Stimulated activated CD4-positive, alpha-beta T cell treated with anti-CD3 and anti-CD28 coated beads, Interleukin-4, amount 100 ng/mL, for 48 hours (primary cell): ENCODE measurements at regions not wholly inside any gene's neighbourhood (a gene's known extent, or its start where the extent isn't known, plus 50 kb on each side); places are given as distances from the start of the nearest gene placed in this dataset.

ENCODE experiments used
- DNase-seq, 2 donors: peaks; one replicate each; pipeline ENCODE4 v3.0.0-alpha.2; 2020; ENCODE audit warnings: low read depth in 2 of 2

DNA sequence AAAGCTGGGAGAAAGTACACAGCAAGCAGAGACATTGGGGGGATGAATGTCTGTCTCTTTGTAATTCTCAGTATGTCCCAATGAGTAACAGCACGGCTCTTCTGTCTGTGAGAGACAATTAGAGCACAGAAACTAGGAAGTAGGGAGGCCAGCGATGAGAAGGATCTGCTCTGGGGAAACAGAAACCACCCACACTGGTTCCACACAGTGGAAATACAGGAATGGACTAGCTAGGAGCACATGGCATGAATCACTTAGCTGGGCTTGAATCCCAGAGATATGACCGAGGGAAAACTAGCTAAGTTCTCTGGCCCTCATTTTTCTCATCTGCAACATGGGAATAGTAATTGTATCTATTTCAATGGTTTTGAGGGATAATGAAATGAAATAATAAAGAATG, 895.9 kb downstream of the TLE4 start:
- no peak for DNase-seq

DNA sequence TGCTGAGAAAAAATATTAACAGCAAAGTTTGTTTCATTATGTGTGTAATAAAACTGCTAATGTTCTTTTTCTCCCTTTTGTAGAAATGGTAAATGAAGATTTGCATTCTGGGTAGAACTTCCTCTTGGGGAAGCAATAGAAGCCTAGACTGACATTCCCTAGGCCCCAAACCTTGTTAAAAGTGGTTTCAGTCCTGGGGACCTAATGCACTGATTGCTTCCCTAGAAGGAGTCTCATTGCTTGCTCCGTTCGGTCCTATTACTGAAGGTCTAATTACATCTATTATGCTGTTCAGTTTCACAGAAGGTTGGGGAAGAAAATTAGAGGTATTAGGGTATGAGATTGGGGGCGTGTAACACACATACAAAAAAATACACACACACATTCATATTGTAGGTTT, 893.8 kb downstream of the TLE4 start:
- no peak for DNase-seq

DNA sequence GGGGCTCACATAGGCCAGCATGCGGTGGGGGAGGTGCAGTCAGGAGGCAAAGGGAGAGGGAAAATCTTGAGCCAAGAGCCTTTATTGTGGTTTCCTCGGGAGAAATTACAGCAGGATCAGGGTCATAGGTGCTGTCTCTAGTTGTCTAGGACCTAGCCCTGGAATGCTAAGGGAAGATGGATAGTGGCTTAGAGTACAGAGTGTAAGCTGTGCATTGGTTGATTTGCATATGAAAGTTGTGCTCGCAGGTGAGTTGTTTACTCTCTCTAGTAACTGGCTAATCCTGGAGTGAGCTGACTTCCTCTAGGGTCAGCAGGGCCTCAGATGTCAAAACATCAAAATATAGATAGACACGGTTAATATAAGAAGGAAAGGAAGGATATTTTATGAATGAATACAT, 877.7 kb downstream of the TLE4 start:
- DNase-seq, result no peak

DNA sequence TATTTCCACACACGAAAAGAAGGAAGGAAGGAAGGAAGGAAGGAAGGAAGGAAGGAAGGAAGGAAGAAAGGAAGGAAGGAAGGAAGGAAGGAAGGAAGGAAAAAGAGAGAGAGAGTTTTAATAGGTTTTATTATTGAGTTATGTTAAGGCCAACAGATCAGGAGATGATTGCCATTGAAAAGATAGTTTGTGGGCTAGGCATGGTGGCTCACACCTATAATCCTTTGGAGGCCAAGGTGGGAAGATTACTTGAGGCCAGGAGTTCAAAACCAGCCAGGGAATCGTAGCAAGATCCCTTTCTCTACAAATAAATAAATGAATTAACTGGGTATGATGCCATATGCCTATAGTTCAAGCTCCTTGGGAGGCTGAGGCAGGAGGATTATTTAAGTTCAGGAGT, 877.2 kb downstream of the TLE4 start:
- no peak for DNase-seq

DNA sequence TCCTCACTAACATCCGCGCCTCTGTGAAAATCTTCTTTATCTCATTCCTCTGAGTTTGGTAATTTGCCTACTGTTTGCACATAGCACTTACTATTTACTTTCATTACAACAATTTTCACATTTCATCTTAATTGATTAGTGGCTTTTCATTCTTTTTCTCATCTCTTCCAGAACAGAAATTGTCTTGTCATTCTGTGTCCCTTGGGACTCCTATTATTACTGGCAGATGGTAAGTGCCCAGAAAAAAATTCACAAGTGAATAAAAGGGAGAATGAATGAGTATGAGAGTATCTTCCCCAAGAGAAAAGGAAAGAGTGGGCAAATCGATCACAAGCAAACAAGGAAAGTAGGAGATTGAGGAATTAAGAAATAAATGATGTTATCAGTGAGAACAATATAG, 876.1 kb downstream of the TLE4 start:
- DNase-seq, result no peak

DNA sequence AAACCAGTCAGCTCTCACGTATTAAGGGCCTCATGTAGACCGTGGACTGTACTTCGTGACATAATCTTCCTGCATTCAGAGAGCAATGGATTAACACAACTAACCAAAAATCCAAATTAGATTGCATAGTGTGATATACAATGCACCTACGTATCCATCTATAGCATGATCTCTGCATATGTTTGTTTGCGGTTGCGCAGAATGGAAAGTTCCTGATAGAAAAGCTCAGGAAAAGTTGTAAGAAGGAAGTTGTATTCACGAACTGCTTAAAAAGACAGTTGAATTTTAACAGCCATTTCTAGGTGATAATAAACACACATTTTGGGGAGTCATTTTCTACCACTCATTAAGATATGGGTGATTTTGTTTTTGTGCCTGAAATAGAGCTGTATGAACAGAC, 869.0 kb downstream of the TLE4 start:
- DNase-seq, result no peak

DNA sequence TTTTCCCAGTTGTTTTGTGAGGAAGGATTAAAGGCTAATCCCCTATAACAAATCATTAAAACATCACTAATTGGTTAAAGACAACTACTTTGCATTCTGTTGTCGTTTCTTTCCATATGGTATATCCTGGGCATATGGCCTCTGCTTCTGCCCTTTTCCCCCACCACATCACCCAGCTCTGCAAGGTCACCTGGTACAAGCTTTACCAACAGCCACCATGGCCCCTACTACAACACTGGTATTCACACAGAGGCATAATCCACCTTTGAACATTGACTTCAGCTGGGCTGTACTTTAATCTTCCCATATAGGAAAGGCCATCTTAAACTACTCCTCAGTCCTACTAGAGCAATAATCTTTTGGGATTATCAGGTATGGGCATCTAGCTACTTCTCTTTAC, 866.1 kb downstream of the TLE4 start:
- DNase-seq, result no peak

DNA sequence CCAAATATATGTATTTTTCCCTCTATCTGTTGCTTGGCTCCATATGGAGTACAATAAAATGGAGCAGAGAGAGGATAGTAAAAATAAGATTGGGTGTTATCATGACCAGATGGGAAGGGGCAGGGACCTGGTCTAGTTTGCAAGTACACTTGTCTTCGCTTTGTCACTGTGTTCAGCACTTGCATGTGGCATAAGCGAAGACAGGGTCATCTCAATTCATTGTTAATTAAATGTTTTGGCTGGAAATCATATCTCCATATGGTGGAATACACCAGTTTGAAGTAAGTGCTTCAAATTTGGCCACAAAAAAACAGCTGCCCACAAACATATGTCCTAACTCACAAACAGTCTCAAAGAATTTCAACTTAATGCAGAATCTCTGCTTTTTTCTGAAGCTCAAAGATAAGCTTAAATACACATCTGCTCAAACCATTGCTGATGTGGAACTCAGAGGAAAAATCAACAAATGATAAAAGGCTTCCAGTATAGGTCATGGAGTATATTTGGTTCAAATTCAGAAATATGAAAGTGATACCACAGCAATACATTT, 865.4 kb downstream of the TLE4 start:
- no peak for DNase-seq

DNA sequence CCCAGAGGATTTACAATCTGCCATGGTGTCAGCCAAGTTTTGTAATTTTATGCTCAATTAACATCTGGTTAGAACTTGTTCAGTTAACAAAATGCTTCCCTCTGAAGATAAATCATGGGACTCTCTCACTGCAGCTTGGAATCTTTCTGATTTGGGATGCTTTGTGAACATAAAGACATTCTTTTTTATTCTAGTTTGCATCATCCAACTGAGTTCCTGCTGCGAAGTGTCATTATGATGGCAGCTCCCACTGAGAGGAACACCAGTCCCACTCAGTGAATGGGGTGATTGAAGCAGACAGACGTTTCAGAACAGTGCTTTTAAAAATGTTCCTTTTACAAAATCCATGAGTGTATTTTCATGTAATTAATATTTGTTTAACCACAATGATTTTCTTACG, 863.8 kb downstream of the TLE4 start:
- no peak for DNase-seq

DNA sequence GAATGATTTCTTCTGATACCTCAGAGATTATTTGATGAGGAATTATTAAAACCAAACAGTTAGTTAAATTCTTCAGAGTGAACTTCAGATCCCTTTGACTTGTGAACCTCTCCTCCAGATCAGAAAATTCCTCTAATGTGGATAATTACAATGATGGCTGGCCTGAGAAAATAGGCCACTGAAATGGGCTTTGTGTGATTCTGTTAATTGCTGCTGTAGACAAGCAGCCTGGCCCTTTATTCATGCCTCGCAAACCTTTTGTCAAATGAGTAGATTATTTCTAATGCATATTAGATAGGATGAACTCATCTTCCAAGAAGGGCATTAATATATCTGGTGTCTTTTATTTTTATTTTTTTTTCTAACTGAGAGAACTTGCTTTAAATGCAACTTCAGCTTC, 855.2 kb downstream of the TLE4 start:
- DNase-seq, result no peak

DNA sequence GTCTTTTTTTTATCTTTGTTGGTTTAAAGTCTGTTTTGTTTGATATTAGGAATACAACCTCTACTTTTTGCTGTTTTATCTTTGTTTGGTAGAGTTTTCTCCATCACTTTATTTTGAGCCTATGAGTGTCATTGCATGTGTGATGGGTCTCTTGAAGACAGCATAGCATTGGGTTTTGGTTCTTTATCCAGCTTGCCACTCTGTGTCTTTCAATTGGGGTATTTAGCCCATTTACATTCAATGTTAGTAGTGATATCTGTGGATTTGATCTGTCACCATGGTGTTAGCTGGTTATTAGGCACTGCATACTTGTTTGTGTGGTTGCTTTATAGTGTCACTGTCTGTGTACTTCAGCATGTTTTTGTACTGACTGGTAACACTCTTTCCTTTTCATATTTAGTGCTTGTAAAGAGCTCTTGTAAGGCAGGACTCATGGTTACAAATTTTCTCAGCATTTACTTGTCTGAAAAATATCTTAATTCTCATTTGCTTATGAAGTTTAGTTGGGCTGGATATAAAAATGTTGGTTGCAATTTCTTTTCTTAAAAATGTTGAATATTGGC, 845.5 kb downstream of the TLE4 start:
- no peak for DNase-seq

DNA sequence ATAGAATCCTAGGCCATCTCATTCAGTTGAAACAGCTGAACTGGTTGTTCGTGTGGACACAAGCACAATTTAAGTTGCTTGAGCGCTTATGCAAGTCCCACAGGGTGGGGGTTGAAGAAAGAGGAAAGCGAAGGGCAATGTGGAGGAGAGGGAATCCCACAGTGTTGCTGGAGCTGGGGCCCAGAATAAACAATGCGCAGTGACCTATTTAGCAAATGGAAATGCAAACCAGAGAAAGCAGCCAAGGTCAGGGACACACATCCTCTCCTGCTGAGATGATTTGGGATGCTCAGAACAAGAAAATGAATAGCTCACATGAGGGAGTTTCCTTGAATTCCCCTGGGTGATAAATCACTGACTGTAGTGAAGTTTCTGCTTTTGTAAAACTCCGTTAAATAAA, 838.3 kb downstream of the TLE4 start:
- DNase-seq, result no peak

DNA sequence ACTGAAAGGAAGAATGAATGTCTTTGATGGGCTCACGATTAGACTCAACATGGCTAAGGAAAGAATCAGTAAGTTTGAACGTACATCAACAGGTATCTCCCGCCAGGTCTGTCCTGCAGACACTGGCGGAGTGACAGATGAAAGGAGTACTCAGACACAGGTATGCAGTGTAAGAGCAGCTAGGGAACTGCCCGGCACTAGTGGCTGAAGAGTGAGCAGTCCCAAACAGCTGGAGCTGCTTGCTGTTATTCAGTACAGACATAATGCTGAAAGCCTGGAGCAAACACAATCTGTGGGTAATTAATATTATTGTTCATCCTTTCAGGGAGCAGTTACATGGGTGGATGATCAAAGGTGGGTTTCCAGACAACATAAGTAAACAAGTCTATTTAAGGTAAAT, 835.5 kb downstream of the TLE4 start:
- no peak for DNase-seq

DNA sequence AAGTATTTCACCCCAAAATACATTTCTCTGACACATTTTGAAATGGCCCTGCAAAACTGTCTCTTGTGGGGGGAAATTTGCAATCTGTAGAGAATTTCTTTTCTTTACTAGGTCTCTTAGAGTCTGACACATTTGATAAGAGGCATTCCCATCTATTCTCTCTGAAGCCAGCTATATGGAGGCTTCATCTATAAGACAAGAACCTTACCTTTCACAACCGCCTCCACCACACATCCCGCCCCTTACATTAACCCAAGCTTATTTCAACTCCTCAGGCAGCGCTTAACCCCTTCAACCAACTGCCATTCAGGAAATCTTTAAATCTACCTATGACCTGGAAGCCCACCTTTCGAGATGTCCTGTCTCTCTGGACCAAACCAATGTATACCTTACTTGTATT, 829.5 kb downstream of the TLE4 start:
- DNase-seq, result no peak

DNA sequence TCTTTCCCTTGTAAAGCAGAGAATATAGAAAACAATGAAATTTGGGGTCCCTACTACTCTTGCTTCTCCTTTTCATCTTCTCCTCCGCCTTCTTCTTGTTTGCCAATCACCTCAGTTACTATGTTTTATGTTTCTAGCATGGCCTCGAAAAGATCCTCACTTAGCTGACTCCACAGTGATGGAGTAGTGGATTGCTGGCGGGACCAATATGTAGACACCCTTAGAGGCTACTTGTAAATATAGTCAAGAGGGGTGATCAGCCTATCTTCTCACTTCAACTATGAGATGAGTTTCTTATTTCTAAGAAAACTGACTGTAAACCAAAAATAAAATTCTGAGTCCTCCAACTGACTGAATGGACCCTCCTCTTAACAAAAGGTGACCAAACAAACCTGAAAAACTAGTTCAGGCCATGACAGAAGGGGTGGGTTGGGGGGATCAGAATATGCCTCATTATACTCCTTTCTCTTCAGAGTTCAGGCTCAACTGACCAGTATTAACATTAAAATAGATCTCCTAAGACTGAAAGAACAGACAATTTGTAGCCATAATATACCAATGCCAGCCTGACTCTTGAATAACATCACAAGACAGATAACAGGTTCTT, 829.0 kb downstream of the TLE4 start:
- no peak for DNase-seq

DNA sequence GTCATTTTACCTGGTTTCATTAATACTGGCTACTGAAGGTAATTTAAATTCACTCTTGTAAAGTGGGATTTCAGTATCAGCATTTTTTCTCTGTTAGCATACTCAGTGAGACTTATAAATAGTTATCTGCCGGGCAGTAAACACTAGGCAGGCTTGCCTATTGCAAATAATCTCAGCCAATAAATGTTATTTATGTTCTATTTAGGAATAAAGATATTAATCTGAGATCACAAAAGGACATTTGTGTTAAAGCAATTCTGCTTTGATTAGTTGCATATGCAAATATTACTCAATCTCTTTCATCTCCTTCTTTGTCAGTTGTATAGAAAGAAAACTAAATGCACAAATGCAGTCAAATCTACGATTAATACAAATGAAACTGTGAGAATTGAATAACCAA, 827.8 kb downstream of the TLE4 start:
- DNase-seq, result no peak

DNA sequence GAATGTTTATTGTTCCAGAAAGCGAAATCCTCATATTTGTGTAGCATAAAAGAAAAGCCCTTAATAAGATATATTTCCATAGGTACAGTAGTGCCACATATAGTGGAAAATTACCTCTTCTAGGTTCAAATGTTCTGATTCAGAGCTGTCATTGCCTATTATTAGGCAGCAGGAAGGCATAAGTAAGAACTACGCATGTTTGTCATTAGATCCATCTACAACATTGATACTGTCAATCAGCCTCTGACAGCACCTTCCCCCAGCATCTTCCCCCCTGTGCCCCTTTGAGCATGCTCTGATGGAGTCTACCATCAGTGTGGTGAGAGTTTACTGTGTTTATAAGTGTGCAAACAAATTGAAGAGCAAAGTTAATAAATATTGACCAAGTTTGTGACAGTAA, 816.1 kb downstream of the TLE4 start:
- no peak for DNase-seq

DNA sequence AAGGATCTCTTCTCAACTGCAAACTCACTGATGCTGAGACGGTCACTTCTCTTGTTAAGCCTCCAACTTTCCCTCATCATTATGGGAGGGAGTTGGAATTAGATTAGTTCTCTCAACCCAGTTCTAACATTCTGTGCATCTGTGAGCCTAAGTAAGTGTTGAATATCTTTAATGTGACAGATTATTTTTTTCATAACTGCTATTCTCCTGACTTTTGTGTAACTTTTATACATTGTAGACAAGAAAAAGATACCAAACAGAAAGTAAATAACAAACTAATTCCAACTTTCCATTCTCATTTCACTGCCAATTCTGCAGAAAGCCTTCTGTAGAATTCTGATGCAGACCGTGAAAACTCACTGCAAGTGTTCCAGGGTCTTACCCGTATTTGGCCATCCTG, 813.5 kb downstream of the TLE4 start:
- DNase-seq, result no peak

DNA sequence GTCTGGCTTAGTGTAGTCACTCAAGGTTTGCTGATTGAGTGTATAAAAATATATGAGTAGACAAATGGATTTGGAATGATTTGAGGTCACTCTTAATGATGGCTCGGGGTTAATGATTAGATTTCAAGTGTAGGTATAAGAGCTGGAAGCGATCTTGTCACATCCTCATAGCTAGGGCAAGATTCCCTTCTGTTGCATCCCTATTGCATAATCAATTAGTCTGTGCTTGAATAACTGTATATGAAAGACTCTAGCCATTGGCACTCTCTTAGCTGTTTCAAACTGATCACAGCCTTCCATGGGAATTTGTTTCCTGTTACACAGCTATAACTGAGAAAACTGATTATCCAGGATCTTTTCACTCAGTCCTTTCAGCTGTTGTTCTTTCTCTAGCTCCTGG, 811.6 kb downstream of the TLE4 start:
- DNase-seq, result no peak

DNA sequence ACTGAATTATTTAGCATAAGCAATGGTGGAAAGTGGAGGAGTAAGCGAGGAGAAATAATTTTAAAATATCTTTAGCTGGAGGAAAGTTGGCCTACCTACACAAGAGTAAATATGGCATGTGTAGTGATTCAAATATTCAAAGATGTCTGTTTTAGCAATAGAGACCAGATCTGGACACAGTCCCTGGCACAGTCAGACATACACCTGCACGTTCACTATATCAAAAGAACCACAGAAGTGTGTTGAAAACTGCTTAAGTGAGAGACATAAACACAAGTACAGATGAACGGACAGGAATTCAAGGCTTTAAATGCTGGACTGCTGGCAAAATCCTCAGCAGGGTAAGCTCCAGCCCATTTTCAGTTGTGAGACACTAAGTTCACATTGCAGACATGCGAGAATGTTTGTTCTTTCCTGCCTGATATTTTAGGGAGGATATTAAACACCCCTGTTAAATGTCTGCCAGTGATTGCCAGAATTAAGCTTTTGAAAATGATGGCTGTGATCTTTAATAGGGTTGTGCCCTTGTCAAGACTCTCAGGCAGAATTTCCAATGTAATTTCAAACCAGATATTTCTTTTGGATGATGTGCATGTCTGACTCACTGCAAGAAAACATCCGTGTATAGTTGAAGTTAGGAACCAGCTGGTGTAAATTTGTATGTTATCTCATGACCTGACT, 810.6 kb downstream of the TLE4 start:
- no peak for DNase-seq

DNA sequence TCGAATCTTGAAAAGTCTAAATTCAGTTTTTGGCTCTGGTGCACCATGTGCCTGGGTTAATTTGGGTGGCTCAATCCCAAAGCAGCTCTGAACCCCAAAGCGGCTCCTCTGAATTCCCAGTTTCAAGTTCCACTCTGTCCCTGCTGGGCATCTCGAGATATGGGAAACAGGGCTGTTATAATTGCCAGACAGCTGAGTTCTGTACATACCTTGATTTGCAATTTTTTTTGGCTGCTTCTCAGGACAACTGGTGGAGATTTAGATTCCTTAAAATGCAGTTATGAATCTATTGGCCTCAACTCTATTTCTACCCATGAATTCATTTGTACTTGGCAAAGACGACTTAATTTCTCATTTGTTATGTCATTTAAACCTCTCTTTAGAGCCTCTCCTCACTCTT, 808.5 kb downstream of the TLE4 start:
- DNase-seq, result no peak

DNA sequence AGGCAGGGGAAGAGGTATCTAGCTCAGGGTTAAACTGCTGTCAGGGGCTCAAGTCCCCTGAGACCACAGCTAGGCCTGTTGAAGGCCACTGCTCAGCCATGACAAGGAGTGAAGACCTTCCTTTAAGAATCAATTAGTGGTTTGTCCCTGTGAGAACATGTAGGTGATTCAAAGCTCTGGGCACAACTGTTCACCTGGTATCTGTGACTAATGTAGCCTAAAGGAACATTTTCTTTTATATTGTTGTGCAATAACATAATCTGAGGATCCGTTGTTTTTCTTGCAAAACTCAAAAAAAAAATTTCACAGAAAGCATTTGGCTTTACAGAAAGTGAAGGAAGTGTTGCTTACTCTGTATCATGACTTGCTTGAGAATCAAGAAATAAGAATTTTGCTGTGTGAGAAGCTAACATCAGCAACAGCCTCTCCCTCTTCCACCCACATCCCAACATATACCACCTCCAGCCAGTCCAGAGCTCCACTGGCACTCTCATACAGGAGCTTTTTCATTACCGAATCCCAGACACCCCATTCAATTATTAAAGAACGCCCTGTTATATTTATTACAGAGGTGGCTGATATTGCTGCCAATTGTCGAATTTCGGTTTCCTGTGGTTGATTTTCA, 807.0 kb downstream of the TLE4 start:
- DNase-seq, result no peak

DNA sequence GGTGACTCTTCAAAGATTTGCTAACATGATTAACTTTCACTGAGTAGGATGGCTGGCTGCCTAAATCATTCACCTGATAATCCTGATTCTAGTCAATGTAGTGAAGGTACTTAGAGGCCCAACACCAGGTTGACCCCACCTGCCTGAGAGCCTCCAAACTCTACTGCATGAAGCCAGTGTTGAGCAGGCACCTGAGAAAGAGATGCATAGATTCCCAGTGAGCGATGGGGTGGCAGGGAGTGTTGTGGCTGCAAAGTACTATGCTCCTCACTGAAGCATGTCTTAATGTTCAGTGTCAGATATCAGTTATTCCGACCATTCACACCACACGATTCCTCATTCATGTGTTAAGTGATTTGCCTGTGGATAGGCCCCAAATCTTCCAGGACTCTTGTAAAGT, 804.4 kb downstream of the TLE4 start:
- DNase-seq, result no peak
